Tibial nerve (tissue), 4 donors: ENCODE measurements at regions not wholly inside any gene's neighbourhood (a gene's known extent, or its start where the extent isn't known, plus 50 kb on each side); places are given as distances from the start of the nearest gene placed in this dataset.

ENCODE experiments used
- EP300 ChIP-seq, 2 donors: sonication (generic); formaldehyde crosslinking; IDR thresholded peaks; one replicate each; pipeline ENCODE4 v1.6.1; 2017; ENCODE audit warnings: antibody characterized with exemption in 2 of 2, mild to moderate bottlenecking in 1 of 2
- POLR2A ChIP-seq, 2 donors: fragments of 450-650 bp; IDR thresholded peaks; one replicate each; pipeline ENCODE4 v1.6.1; 2017; ENCODE audit warnings: antibody characterized with exemption in 2 of 2, mild to moderate bottlenecking in 2 of 2, moderate library complexity in 2 of 2
- TF ChIP-seq, protein P1 (sequence below), 5 experiments: fragments of 200-600 bp in 3 of 5; fragments of 450-650 bp in 2 of 5; sonication (generic) in 3 of 5; IDR thresholded peaks; one replicate each; pipeline ENCODE4 v1.5.1; 2016 to 2019; ENCODE audit warnings: antibody characterized with exemption in 5 of 5, mild to moderate bottlenecking in 3 of 5, moderate library complexity in 2 of 5

GRCh38 chr13:50664951-50665350 lies 178.5 kb downstream of the DLEU7 start:
- TF ChIP-seq POLR2A (IDR thresholded peaks at IDR 0.05) (no peak), EP300 (IDR thresholded peaks at IDR 0.05) (no peak)
- TF ChIP-seq, protein P1, sequence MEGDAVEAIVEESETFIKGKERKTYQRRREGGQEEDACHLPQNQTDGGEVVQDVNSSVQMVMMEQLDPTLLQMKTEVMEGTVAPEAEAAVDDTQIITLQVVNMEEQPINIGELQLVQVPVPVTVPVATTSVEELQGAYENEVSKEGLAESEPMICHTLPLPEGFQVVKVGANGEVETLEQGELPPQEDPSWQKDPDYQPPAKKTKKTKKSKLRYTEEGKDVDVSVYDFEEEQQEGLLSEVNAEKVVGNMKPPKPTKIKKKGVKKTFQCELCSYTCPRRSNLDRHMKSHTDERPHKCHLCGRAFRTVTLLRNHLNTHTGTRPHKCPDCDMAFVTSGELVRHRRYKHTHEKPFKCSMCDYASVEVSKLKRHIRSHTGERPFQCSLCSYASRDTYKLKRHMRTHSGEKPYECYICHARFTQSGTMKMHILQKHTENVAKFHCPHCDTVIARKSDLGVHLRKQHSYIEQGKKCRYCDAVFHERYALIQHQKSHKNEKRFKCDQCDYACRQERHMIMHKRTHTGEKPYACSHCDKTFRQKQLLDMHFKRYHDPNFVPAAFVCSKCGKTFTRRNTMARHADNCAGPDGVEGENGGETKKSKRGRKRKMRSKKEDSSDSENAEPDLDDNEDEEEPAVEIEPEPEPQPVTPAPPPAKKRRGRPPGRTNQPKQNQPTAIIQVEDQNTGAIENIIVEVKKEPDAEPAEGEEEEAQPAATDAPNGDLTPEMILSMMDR (IDR thresholded peaks at IDR 0.05), result no peak
